ENCODE measurements at regions not wholly inside any gene's neighbourhood (a gene's known extent, or its start where the extent isn't known, plus 50 kb on each side); places are given as distances from the start of the nearest gene placed in this dataset.

DNA sequence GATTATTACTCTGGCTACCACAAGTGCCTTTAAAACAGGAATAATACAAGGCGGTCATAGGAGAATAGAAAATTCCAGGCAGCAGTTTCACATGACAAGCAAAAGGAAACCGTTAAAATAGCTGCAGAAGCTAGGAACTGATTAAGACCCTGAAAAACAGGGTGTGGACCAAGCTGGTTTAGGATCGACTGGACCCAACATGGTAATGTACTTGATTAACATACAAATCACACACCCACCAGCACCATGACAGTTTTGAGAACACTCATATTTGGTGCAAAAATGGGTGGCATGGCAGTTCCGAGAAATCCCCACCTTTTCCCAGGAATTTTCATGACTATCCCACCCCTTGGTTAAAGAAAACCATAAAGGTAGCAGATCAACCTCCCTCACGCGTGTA, 51.9 kb upstream of the TMEM163 start:
- TF ChIP-seq HNRNPL (IDR thresholded peaks at IDR 0.05; ENCODE audit: low read depth, low read length) = no peak
- no peak for TF ChIP-seq CTCF (IDR thresholded peaks at IDR 0.05 in 2 of 3, conservative IDR thresholded peaks at IDR 0.05 in 1 of 3; ENCODE audit: insufficient read depth in 2 of 3, low read depth in 1 of 3, low read length in 3 of 3)
- no peak for TF ChIP-seq GTF2A2 (tag; IDR thresholded peaks at IDR 0.05)
- no peak for TF ChIP-seq RNF2 (IDR thresholded peaks at IDR 0.05)
- no peak for TF ChIP-seq POLR2AphosphoS5 (IDR thresholded peaks at IDR 0.05; ENCODE audit: control insufficient read depth, insufficient read depth, low read depth, low read length)
- TF ChIP-seq SNRNP70 (optimal IDR thresholded peaks at IDR 0.05; ENCODE audit: low read depth, low read length) = no peak
